DMS53 (cell line): ENCODE measurements at regions not wholly inside any gene's neighbourhood (a gene's known extent, or its start where the extent isn't known, plus 50 kb on each side); places are given as distances from the start of the nearest gene placed in this dataset.
"Not testable (repeated sequence)": the region's sequence is repeated elsewhere in the genome, so short reads cannot be mapped to it uniquely, and the experiment has no call there.

ENCODE experiments used
- DNase-seq: peaks from one replicate; lab custom pipeline; 2025; lab: John Stamatoyannopoulos, UW

DNA sequence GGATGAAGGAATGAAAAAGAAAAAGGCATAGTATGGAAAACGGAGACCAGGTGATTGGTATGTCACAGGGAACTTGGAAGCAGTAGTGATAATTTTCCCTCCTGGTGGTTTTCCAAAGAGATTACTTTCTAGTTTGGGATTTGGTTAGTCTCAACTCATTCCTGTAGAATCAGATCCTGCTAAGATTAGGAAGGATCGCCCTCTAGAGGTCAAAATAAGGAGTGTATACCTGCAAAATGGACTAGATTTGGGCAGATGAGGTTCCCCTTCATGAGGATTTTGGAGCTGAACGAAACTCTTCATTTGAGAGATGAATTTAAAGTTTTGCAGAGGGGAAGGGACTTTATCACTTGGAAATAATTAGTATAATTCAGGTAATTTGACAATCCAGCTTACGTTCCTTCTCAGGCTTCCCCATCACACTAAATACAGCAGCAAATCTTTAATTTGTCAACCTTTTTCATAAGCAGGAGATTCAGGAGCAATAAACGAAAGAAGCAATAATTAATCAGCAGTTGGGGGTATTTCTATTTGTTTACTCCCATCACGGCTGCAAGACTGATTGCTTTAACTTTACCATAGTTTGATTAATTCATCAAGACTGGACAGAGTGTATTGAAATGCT is 65.2 kb downstream of the CCDC195 start:
- peak; percentile 72 for DNase-seq

DNA sequence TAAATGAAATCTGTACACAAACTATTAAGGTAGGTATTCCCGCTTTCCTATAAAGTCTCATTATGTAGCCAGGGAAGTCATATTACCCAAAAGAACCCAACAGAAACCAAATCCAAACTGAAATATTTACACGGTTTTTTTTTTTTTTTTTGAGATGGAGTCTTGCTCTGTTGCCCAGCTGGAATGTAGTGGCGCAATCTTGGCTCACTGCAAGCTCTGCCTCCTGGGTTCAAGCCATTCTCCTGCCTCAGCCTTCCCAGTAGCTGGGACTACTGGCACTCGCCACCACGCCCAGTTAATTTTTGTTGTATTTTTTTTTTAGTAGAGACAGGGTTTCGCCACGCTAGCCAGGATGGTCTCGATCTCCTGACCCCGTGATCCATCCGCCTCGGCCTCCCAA is 62.5 kb upstream of the CUL3 start:
- not testable (repeated sequence) for DNase-seq

DNA sequence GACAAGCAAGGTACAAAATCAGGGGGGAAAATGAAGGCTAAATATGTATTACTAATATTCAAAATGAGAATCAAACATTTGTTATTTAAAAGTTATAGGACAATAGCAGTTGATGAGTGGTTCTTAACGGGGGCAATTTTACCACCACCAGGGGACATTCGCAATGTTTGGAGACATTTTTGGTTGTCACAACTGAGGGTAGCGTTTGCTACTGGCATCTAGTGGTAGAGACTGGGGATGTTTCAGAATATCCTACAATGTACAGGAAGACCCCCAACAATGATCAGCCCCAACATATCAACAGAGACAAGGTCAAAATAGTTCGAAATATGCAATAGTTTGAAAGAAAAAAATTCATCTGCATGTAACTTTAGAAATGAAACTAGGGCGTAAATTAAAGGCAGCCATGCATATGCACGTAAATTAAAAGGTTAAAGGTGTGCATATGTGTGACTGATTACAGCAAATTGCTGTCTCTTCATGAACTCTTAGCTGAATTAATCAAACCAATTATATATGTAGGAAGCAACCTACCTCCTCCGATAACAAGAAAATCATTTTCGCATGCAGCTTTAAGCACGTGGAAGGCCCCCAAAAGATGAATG is 61.2 kb upstream of the CUL3 start:
- peak; percentile 17 for DNase-seq

DNA sequence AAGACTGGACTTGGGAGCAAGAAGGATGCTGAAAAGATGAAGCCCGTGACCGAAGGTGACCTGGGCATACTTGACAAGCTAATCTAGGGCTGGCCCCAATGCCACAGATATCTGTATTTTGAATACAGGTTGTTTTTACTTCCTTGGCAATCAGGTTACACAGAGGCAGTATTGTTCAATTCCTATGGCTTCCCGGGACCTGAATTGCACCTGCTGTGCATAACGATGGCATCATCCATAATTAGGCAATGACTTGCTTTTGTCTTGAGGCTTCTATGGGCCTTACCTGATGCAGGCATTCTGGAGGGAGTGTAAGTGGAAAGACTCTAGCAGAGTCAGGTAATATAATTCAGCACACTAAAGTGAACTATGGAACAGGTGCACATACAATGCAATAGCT is 60.6 kb upstream of the CUL3 start:
- peak; percentile 7 for DNase-seq

DNA sequence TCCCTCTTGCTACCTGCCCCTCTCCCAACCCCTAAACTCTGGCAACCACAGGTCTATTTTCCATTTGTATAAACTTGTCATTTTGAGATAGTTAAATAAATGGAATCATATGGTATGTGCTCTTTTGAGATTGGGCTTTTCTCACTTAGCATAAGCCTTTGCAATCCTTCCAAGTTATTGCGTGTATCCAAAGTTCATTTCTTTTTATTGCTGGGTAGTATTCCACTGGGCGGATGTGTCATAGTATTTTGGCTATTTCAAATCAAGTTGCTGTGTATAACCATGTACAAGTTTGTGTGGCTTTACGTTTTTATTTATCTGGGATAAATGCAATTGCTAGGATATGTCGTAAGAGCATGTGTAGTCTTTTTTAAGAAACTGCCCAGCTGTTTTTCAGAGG is 55.5 kb upstream of the CUL3 start:
- DNase-seq, result no peak

DNA sequence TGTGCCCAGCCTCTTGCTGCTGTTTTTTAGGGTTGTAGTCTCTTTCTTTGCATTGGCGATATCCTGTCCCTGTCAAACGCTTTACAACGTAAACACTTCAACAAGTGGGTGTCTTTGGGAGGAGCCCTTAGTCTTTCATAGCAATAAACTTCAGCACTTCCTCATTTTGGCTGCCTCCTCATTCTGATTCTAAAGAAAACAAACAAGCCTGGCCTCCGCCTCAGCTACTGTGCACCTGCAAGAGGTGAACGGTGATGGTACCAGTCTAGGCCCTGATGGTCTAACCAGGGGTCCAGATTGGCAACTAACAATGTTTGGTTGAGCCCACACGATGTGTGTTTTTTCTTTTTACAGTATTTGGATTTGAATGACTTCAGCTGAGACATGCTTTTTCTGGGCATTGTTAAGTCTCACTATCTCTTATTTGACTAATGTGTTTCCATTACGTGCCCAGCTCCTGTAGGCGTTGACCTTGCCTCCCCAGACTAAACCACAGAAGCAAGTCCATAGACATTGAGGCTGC is 53.2 kb upstream of the CUL3 start:
- peak; percentile 60 for DNase-seq
